Loucy (cell line): ENCODE measurements at regions not wholly inside any gene's neighbourhood (a gene's known extent, or its start where the extent isn't known, plus 50 kb on each side); places are given as distances from the start of the nearest gene placed in this dataset.
A peak's percentile ranks its signal among the peaks of the same experiment; 100 is the strongest.

ENCODE experiments used
- H2AFZ ChIP-seq: fragments of 200-600 bp; sonication (generic); 2 replicates; pipeline ENCODE4 v1.6.0; 2016; ENCODE audit warnings: antibody characterized with exemption, mild to moderate bottlenecking, low read length, moderate library complexity
- H3F3A ChIP-seq: fragments of 200-600 bp; 2 replicates; pipeline ENCODE4 v1.6.0; 2016; ENCODE audit warnings: antibody characterized with exemption, low read depth, mild to moderate bottlenecking
- H3K27me3 ChIP-seq: fragments of 200-600 bp; sonication (generic); 2 replicates; pipeline ENCODE4 v1.6.1; 2014; ENCODE audit warnings: low read length, mild to moderate bottlenecking; ENCODE audit not compliant: insufficient read depth, poor library complexity, severe bottlenecking
- H3K36me3 ChIP-seq: fragments of 200-600 bp; sonication (generic); 2 replicates; pipeline ENCODE4 v1.6.1; 2016; ENCODE audit warnings: low read length; ENCODE audit not compliant: insufficient read depth
- H3K4me1 ChIP-seq: fragments of 200-600 bp; sonication (generic); 2 replicates; pipeline ENCODE4 v1.5.1; 2014; ENCODE audit warnings: low read length, mild to moderate bottlenecking; ENCODE audit not compliant: insufficient read depth, poor library complexity, severe bottlenecking
- H3K4me2 ChIP-seq: fragments of 200-600 bp; sonication (generic); 2 replicates; pipeline ENCODE4 v1.6.0; 2014; ENCODE audit warnings: antibody characterized with exemption, low read length, low read depth, mild to moderate bottlenecking; ENCODE audit not compliant: poor library complexity, severe bottlenecking
- H3K4me3 ChIP-seq: fragments of 200-600 bp; sonication (generic); 2 replicates; pipeline ENCODE4 v1.5.1; 2014; ENCODE audit warnings: low read length, mild to moderate bottlenecking, mixed read lengths; ENCODE audit not compliant: poor library complexity, severe bottlenecking
- H3K79me2 ChIP-seq: fragments of 200-600 bp; sonication (generic); 2 replicates; pipeline ENCODE4 v1.6.1; 2014; ENCODE audit warnings: low read length; ENCODE audit not compliant: insufficient read depth
- H3K9ac ChIP-seq: fragments of 200-600 bp; sonication (generic); 2 replicates; pipeline ENCODE4 v1.6.0; 2014; ENCODE audit warnings: mild to moderate bottlenecking, low read depth, low read length, moderate library complexity; ENCODE audit not compliant: poor library complexity, severe bottlenecking
- H3K9me2 ChIP-seq: fragments of 200-600 bp; sonication (generic); replicated peaks from 2 replicates; pipeline ENCODE4 v1.6.1; 2016; ENCODE audit warnings: low read depth, low read length, mixed read lengths
- H3K9me3 ChIP-seq: fragments of 200-600 bp; sonication (generic); 2 replicates; pipeline ENCODE4 v1.6.1; 2014; ENCODE audit warnings: mild to moderate bottlenecking, antibody characterized with exemption, low read length, low read depth; ENCODE audit not compliant: insufficient read depth
- H4K20me1 ChIP-seq: fragments of 200-600 bp; sonication (generic); 2 replicates; pipeline ENCODE4 v1.6.0; 2014; ENCODE audit warnings: antibody characterized with exemption, low read length, mild to moderate bottlenecking; ENCODE audit not compliant: insufficient read depth, poor library complexity, severe bottlenecking
- CTCF ChIP-seq: fragments of 200-600 bp; sonication (generic); conservative IDR thresholded peaks from 2 replicates; pipeline ENCODE4 v1.5.1; 2014; ENCODE audit warnings: mild to moderate bottlenecking, antibody characterized with exemption, low read length
- EZH2phosphoT487 ChIP-seq: fragments of 200-600 bp; IDR thresholded peaks from 2 replicates; pipeline ENCODE4 v1.6.1; 2018; ENCODE audit warnings: antibody characterized with exemption, mild to moderate bottlenecking, moderate library complexity, borderline replicate concordance

GRCh38 chr12:92505254-92506231 is 197.2 kb upstream of the PLEKHG7 start:
- H3K27me3 ChIP-seq, result no peaks in the 10 kb centered on the region
- no peaks in the 10 kb centered on the region for H3K36me3 ChIP-seq
- H3K4me2 ChIP-seq, result peak overlapping the region; percentile 6
- peak overlapping the region; percentile 26 for H3K9ac ChIP-seq
- peak overlapping the region; percentile 87 for H2AFZ ChIP-seq
- no peaks in the 10 kb centered on the region for H3K9me3 ChIP-seq
- H3K9me2 ChIP-seq, result no peaks in the 10 kb centered on the region
- no peaks in the 10 kb centered on the region for H4K20me1 ChIP-seq
- TF ChIP-seq CTCF (no peak), EZH2phosphoT487 (no peak)
- no peak overlapping the region for H3K4me3 ChIP-seq
- H3K4me1 ChIP-seq, result peaks cover 9% of the 10 kb centered on the region
- no peaks in the 10 kb centered on the region for H3K79me2 ChIP-seq
- H3F3A ChIP-seq, result no peaks in the 10 kb centered on the region

GRCh38 chr12:92504594-92504981 is 198.2 kb upstream of the PLEKHG7 start:
- Histone ChIP-seq H3K4me3 (no peak overlapping the region), H3K4me1 (peaks cover 9% of the 10 kb centered on the region), H3K79me2 (no peaks in the 10 kb centered on the region), H3K4me2 (no peak overlapping the region), H3K9me2 (no peaks in the 10 kb centered on the region), H3K27me3 (no peaks in the 10 kb centered on the region), H3K9ac (no peak overlapping the region), H3K9me3 (no peaks in the 10 kb centered on the region), H2AFZ (no peak overlapping the region), H3K36me3 (no peaks in the 10 kb centered on the region), H4K20me1 (no peaks in the 10 kb centered on the region), H3F3A (no peaks in the 10 kb centered on the region)
- TF ChIP-seq CTCF (no peak), EZH2phosphoT487 (no peak)

GRCh38 chr12:92503971-92504593 is 198.7 kb upstream of the PLEKHG7 start:
- Histone ChIP-seq H3F3A (no peaks in the 10 kb centered on the region), H3K4me2 (no peak overlapping the region), H3K4me1 (peaks cover 9% of the 10 kb centered on the region), H3K9me3 (no peaks in the 10 kb centered on the region), H3K9ac (no peak overlapping the region), H4K20me1 (no peaks in the 10 kb centered on the region), H2AFZ (no peak overlapping the region), H3K9me2 (no peaks in the 10 kb centered on the region), H3K36me3 (no peaks in the 10 kb centered on the region), H3K27me3 (no peaks in the 10 kb centered on the region), H3K4me3 (no peak overlapping the region), H3K79me2 (no peaks in the 10 kb centered on the region)
- TF ChIP-seq CTCF, result no peak
- no peak for TF ChIP-seq EZH2phosphoT487
